ENCODE measurements at regions not wholly inside any gene's neighbourhood (a gene's known extent, or its start where the extent isn't known, plus 50 kb on each side); places are given as distances from the start of the nearest gene placed in this dataset.
"Not testable (repeated sequence)": the region's sequence is repeated elsewhere in the genome, so short reads cannot be mapped to it uniquely, and the experiment has no call there.

GRCh38 chr16:16887193-16887592, 508.3 kb downstream of the NPIPA7 start:
- no peak for DNase-seq

- DNase-seq, result no peak
These were observed 512.0 kb downstream of the NPIPA7 start for GRCh38 chr16:16890964-16891363.

- no peak for DNase-seq
These were observed 525.7 kb downstream of the NPIPA7 start for GRCh38 chr16:16904601-16905000.

GRCh38 chr16:16905850-16906249, 526.9 kb downstream of the NPIPA7 start:
- no peak for DNase-seq

GRCh38 chr16:16907089-16907488, 528.1 kb downstream of the NPIPA7 start:
- no peak for DNase-seq

- DNase-seq, result no peak
These were observed 529.1 kb downstream of the NPIPA7 start for GRCh38 chr16:16908077-16908476.

GRCh38 chr16:16909126-16909525, 530.2 kb downstream of the NPIPA7 start:
- no peak for DNase-seq

GRCh38 chr16:16910666-16911065, 531.7 kb downstream of the NPIPA7 start:
- DNase-seq, result no peak

GRCh38 chr16:16915771-16916170, 536.8 kb downstream of the NPIPA7 start:
- no peak for DNase-seq

GRCh38 chr16:16917191-16917785, 538.3 kb downstream of the NPIPA7 start:
- no peak for DNase-seq

- DNase-seq, result no peak
These were observed 544.5 kb downstream of the NPIPA7 start for GRCh38 chr16:16923479-16923878.

GRCh38 chr16:16924613-16925012, 545.7 kb downstream of the NPIPA7 start:
- DNase-seq, result no peak

- DNase-seq, result no peak
These were observed 545.3 kb downstream of the XYLT1 start for GRCh38 chr16:16925432-16925831.

GRCh38 chr16:16928532-16929109, 542.1 kb downstream of the XYLT1 start:
- no peak for DNase-seq

- no peak for DNase-seq
These were observed 540.3 kb downstream of the XYLT1 start for GRCh38 chr16:16930309-16931000.

- DNase-seq, result no peak
These were observed 536.9 kb downstream of the XYLT1 start for GRCh38 chr16:16933861-16934260.

GRCh38 chr16:16934660-16935059, 536.1 kb downstream of the XYLT1 start:
- no peak for DNase-seq

GRCh38 chr16:16935909-16936308, 534.9 kb downstream of the XYLT1 start:
- DNase-seq, result not testable (repeated sequence)

GRCh38 chr16:16937576-16937975, 533.2 kb downstream of the XYLT1 start:
- DNase-seq, result no peak

- DNase-seq, result no peak
These were observed 532.8 kb downstream of the XYLT1 start for GRCh38 chr16:16938009-16938408.

- no peak for DNase-seq
These were observed 531.8 kb downstream of the XYLT1 start for GRCh38 chr16:16938980-16939379.

GRCh38 chr16:16940351-16940750, 530.4 kb downstream of the XYLT1 start:
- DNase-seq, result no peak

GRCh38 chr16:16942849-16943248, 527.9 kb downstream of the XYLT1 start:
- not testable (repeated sequence) for DNase-seq

- no peak for DNase-seq
These were observed 525.6 kb downstream of the XYLT1 start for GRCh38 chr16:16945207-16945606.
